ENCODE measurements at regions not wholly inside any gene's neighbourhood (a gene's known extent, or its start where the extent isn't known, plus 50 kb on each side); places are given as distances from the start of the nearest gene placed in this dataset.

- Mint-ChIP-seq H3K4me3 (no peak overlapping the region), H3K4me1 (no peaks in the 10 kb centered on the region), H3K27me3 (no peaks in the 10 kb centered on the region), H3K27ac (no peak overlapping the region), H3K9me3 (no peaks in the 10 kb centered on the region), H3K36me3 (ENCODE audit: low read depth) (no peaks in the 10 kb centered on the region)
- DNase-seq, result peak; percentile 4
- CTCF ChIA-PET, result no interaction called here
- POLR2A ChIA-PET, result no interaction called here
These were observed 51.5 kb upstream of the GDF10 start for GRCh38 chr10:47248386-47249090.

- ChIA-PET CTCF (interaction anchor here (1.1 kb wide), 1 partner anchor 203 kb away, joined by 3 read pairs; no protein-coding TSS in a partner anchor), POLR2A (no interaction called here)
- peak; percentile 1 for DNase-seq
- Mint-ChIP-seq H3K27me3 (no peaks in the 10 kb centered on the region), H3K27ac (no peak overlapping the region), H3K36me3 (ENCODE audit: low read depth) (no peaks in the 10 kb centered on the region), H3K4me1 (no peaks in the 10 kb centered on the region), H3K4me3 (no peak overlapping the region), H3K9me3 (no peaks in the 10 kb centered on the region)
These were observed 50.1 kb upstream of the GDF10 start for GRCh38 chr10:47249881-47250280.
